Thoracic aorta (tissue), 2 donors: ENCODE measurements at regions not wholly inside any gene's neighbourhood (a gene's known extent, or its start where the extent isn't known, plus 50 kb on each side); places are given as distances from the start of the nearest gene placed in this dataset.
"Not testable (repeated sequence)": the region's sequence is repeated elsewhere in the genome, so short reads cannot be mapped to it uniquely, and the experiment has no call there.

Source experiments
- ATAC-seq: fragments of 150-250 bp; one replicate; pipeline ENCODE4 v1.8.0; 2017; ENCODE audit warnings: low read depth; ENCODE audit not compliant: insufficient number of reproducible peaks, low FRiP score
- DNase-seq: peaks from one replicate; pipeline ENCODE4 v3.0.0-alpha.2; 2020; ENCODE audit warnings: low spot score
- H3K27ac ChIP-seq, 2 donors: fragments of 200-600 bp; sonication (generic); 1 replicate in 1 of 2; 2 replicates in 1 of 2; pipeline ENCODE4 v1.5.1; 2016; ENCODE audit warnings: mild to moderate bottlenecking in 2 of 2, moderate library complexity in 2 of 2
- H3K27me3 ChIP-seq: fragments of 200-600 bp; sonication (generic); replicated peaks from 2 replicates; pipeline ENCODE4 v1.6.0; 2016; ENCODE audit warnings: mild to moderate bottlenecking; ENCODE audit not compliant: insufficient read depth
- H3K36me3 ChIP-seq: fragments of 200-600 bp; sonication (generic); one replicate; pipeline ENCODE4 v1.5.1; 2016
- H3K4me1 ChIP-seq, 2 donors: fragments of 200-600 bp; sonication (generic); 1 replicate in 1 of 2; 2 replicates in 1 of 2; pipeline versions ENCODE4 v1.5.1 to v1.6.0; 2016; ENCODE audit warnings: low read depth in 2 of 2, mild to moderate bottlenecking in 1 of 2; ENCODE audit not compliant: control insufficient read depth in 1 of 2
- H3K4me3 ChIP-seq: fragments of 200-600 bp; sonication (generic); 2 replicates; pipeline ENCODE4 v1.5.1; 2016; ENCODE audit warnings: mild to moderate bottlenecking
- H3K9me3 ChIP-seq: fragments of 200-600 bp; sonication (generic); 2 replicates; pipeline ENCODE4 v1.5.1; 2016
- CTCF ChIP-seq: fragments of 200-600 bp; sonication (generic); IDR thresholded peaks from one replicate; pipeline ENCODE4 v1.5.1; 2019; ENCODE audit warnings: antibody characterized with exemption

- no peak overlapping the region for H3K27ac ChIP-seq
- no peak for TF ChIP-seq CTCF
- H3K4me3 ChIP-seq: no peak overlapping the region
- no peaks in the 10 kb centered on the region for H3K27me3 ChIP-seq
- DNase-seq: no peak
- ATAC-seq: no peak
- H3K9me3 ChIP-seq: no peaks in the 10 kb centered on the region
- peaks cover 0 to 9% of the 10 kb centered on the region in 2 donors for H3K4me1 ChIP-seq
- H3K36me3 ChIP-seq: no peaks in the 10 kb centered on the region
Observed at GRCh38 chr15:62907275-62907674, 135.3 kb upstream of the TPM1 start.

GRCh38 chr15:62908341-62908740 is 134.2 kb upstream of the TPM1 start:
- not testable (repeated sequence) for H3K27me3 ChIP-seq, H3K4me1 ChIP-seq, H3K27ac ChIP-seq, H3K9me3 ChIP-seq, ATAC-seq, DNase-seq, H3K4me3 ChIP-seq, H3K36me3 ChIP-seq

GRCh38 chr15:62909257-62909656 is 133.3 kb upstream of the TPM1 start:
- Histone ChIP-seq H3K4me3 (no peak overlapping the region), H3K4me1 (peaks cover 0 to 9% of the 10 kb centered on the region in 2 donors), H3K36me3 (no peaks in the 10 kb centered on the region), H3K27me3 (no peaks in the 10 kb centered on the region), H3K9me3 (no peaks in the 10 kb centered on the region), H3K27ac (no peak overlapping the region)
- ATAC-seq (no peak), DNase-seq (no peak)
- no peak for TF ChIP-seq CTCF

GRCh38 chr15:62912282-62912681 is 130.3 kb upstream of the TPM1 start:
- ATAC-seq (no peak), DNase-seq (no peak)
- no peaks in the 10 kb centered on the region for H3K27me3 ChIP-seq
- H3K4me3 ChIP-seq: no peak overlapping the region
- no peak overlapping the region for H3K27ac ChIP-seq
- no peak for TF ChIP-seq CTCF
- H3K9me3 ChIP-seq: no peaks in the 10 kb centered on the region
- no peaks in the 10 kb centered on the region for H3K36me3 ChIP-seq
- H3K4me1 ChIP-seq: peaks cover 0 to 2% of the 10 kb centered on the region in 2 donors

GRCh38 chr15:62912808-62913207 is 129.7 kb upstream of the TPM1 start:
- no peak overlapping the region for H3K4me3 ChIP-seq
- DNase-seq (no peak), ATAC-seq (no peak)
- no peaks in the 10 kb centered on the region for H3K36me3 ChIP-seq
- H3K27ac ChIP-seq: no peak overlapping the region
- H3K9me3 ChIP-seq: no peaks in the 10 kb centered on the region
- no peaks in the 10 kb centered on the region for H3K4me1 ChIP-seq
- TF ChIP-seq CTCF: no peak
- no peaks in the 10 kb centered on the region for H3K27me3 ChIP-seq

DNA sequence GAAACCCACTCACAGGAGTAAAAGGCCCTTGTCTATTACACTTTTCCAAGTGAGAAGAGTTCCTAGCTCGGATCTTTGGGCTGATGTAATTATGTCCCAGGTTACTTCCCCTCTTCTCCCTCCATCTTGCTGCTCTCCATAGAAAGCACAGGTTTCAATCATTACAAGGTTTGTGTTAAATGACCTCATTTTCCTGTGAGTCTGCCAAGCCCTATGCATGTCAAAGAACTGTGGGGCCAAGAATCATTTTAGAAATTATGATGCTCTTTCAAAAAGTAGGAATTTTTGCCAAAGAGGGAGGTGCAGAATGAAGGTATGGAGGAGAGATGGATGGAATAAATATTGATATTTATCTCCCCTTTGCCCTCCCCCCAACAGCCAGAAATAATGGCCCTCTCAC is 129.3 kb upstream of the TPM1 start:
- Histone ChIP-seq H3K27ac (no peak overlapping the region), H3K36me3 (no peaks in the 10 kb centered on the region), H3K9me3 (no peaks in the 10 kb centered on the region), H3K4me3 (no peak overlapping the region), H3K27me3 (no peaks in the 10 kb centered on the region), H3K4me1 (no peaks in the 10 kb centered on the region)
- ATAC-seq (no peak), DNase-seq (no peak)
- no peak for TF ChIP-seq CTCF
